K562 (cell line): ENCODE measurements at regions not wholly inside any gene's neighbourhood (a gene's known extent, or its start where the extent isn't known, plus 50 kb on each side); places are given as distances from the start of the nearest gene placed in this dataset.

Experiments used
- ATF2 ChIP-seq: sonication (generic); formaldehyde crosslinking; IDR thresholded peaks from 2 replicates; pipeline ENCODE4 v1.8.1; 2022; ENCODE audit warnings: missing genetic modification reagents
- CTCF ChIP-seq, 3 experiments: IDR thresholded peaks in 2 of 3; conservative IDR thresholded peaks in 1 of 3; 2 replicates each; pipeline ENCODE4 v1.5.1; 2011 to 2012; ENCODE audit warnings: low read length in 3 of 3, mild to moderate bottlenecking in 3 of 3, control low read depth in 2 of 3, improper control_type of control experiment in 1 of 3, inconsistent platforms in 1 of 3, low read depth in 1 of 3, mixed read lengths in 1 of 3, moderate library complexity in 1 of 3; ENCODE audit not compliant: insufficient read depth in 2 of 3
- IRF2 ChIP-seq: sonication (generic); formaldehyde crosslinking; IDR thresholded peaks from 2 replicates; pipeline ENCODE4 v1.8.1; 2022; ENCODE audit warnings: mild to moderate bottlenecking, missing genetic modification reagents

GRCh38 chr10:84075226-84076046, 63.9 kb upstream of the GHITM start:
- no peak for TF ChIP-seq IRF2 (CRISPR knock-in tag)
- no peak for TF ChIP-seq ATF2 (CRISPR knock-in tag)
- TF ChIP-seq CTCF (IDR thresholded peaks at IDR 0.05 in 2 of 3, conservative IDR thresholded peaks at IDR 0.05 in 1 of 3; ENCODE audit: insufficient read depth in 2 of 3, low read depth in 1 of 3, low read length in 3 of 3), result no peak
